ENCODE measurements at regions not wholly inside any gene's neighbourhood (a gene's known extent, or its start where the extent isn't known, plus 50 kb on each side); places are given as distances from the start of the nearest gene placed in this dataset.

GRCh38 chr21:22201669-22202068, 1203.5 kb downstream of the NCAM2 start:
- no peak for DNase-seq (ENCODE audit: low read depth)
- TF ChIP-seq, protein P1, sequence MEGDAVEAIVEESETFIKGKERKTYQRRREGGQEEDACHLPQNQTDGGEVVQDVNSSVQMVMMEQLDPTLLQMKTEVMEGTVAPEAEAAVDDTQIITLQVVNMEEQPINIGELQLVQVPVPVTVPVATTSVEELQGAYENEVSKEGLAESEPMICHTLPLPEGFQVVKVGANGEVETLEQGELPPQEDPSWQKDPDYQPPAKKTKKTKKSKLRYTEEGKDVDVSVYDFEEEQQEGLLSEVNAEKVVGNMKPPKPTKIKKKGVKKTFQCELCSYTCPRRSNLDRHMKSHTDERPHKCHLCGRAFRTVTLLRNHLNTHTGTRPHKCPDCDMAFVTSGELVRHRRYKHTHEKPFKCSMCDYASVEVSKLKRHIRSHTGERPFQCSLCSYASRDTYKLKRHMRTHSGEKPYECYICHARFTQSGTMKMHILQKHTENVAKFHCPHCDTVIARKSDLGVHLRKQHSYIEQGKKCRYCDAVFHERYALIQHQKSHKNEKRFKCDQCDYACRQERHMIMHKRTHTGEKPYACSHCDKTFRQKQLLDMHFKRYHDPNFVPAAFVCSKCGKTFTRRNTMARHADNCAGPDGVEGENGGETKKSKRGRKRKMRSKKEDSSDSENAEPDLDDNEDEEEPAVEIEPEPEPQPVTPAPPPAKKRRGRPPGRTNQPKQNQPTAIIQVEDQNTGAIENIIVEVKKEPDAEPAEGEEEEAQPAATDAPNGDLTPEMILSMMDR (conservative IDR thresholded peaks at IDR 0.05; ENCODE audit: low read depth, low read length): no peak
- H3K4me3 ChIP-seq (ENCODE audit: low read depth, low read length): no peak overlapping the region

DNA sequence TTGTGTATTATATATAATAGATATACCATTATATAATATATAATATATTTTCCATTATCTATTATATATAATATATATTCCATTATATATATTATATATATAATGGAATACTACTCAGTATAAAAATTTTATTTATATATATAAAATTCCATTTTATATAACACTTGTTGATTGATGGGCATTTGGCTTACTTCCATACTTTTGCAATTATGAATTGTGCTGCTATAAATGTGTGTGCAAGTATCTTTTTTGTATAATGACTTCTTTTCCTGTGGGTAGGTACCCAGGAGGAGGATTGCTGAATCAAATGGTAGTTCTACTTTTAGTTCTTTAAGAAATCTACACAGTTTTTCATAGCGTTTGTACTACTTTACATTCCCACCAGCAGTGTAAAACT, 1211.1 kb downstream of the NCAM2 start:
- H3K4me3 ChIP-seq (ENCODE audit: low read depth, low read length): no peak overlapping the region
- TF ChIP-seq, protein P1 (conservative IDR thresholded peaks at IDR 0.05; ENCODE audit: low read depth, low read length): no peak
- no peak for DNase-seq (ENCODE audit: low read depth)

DNA sequence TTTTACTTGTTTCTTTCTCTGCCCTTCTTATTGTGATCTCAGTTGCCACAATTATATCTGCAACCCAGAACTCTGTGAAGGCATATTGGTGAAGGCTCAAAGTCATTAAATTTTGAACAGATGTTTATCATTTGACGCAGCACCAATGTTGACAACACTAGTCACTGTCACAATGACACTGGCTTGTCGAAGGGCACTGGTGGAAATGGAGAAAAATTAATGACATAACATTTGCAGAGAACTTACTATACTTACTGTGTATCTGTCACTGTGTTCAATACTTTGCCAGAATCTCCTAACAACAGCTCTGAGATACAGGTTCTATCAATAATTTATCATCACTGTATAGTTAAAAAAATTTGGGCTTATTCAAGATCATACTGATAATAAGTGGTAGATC, 1213.7 kb downstream of the NCAM2 start:
- H3K4me3 ChIP-seq (ENCODE audit: low read depth, low read length): no peak overlapping the region
- TF ChIP-seq, protein P1 (conservative IDR thresholded peaks at IDR 0.05; ENCODE audit: low read depth, low read length): no peak
- DNase-seq (ENCODE audit: low read depth): no peak

- DNase-seq (ENCODE audit: low read depth): peak; percentile 2
- H3K4me3 ChIP-seq (ENCODE audit: low read depth, low read length): no peak overlapping the region
- TF ChIP-seq, protein P1 (conservative IDR thresholded peaks at IDR 0.05; ENCODE audit: low read depth, low read length): no peak
These were observed 1225.2 kb downstream of the NCAM2 start for GRCh38 chr21:22223385-22223784.

DNA sequence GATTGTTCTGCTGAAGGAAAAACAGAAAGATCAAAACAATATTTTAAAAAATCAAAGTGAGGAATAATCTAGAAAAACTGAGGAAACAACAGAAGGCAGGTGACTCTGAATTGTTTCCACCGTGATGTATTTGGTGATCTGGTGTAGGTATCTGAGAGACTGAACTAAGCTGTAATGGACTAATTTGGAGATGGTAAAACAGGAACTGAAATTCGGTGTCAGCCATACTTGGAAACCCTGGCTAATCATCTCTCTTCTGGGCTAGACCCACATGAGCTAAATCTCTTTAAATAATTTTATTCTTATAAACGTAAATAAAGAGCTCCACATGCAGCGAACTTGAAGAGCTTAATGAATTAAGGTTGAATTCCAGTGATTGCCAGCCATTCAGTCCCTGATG, 1226.1 kb downstream of the NCAM2 start:
- H3K4me3 ChIP-seq (ENCODE audit: low read depth, low read length): no peak overlapping the region
- DNase-seq (ENCODE audit: low read depth): no peak
- TF ChIP-seq, protein P1 (conservative IDR thresholded peaks at IDR 0.05; ENCODE audit: low read depth, low read length): no peak

GRCh38 chr21:22225299-22225698, 1227.1 kb downstream of the NCAM2 start:
- TF ChIP-seq, protein P1 (conservative IDR thresholded peaks at IDR 0.05; ENCODE audit: low read depth, low read length): no peak
- no peak overlapping the region for H3K4me3 ChIP-seq (ENCODE audit: low read depth, low read length)
- DNase-seq (ENCODE audit: low read depth): no peak

DNA sequence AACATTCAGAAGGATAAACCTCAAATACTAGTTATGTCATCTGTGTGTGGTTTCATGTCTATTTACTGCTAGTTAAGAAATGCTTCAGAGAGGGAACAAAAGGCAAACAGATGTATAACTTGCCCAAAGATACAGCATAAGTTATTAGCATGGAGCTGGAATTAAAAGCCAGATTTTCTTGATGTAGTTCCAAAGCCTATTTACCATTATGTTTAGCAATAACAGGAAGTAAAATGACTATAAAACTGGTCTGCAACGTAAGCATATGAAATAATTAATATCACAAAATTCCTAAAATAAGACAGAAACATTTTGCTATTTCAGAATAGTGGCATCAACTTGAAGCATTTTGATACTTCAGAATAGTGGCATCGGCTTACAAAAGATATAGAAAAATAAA, 1232.8 kb downstream of the NCAM2 start:
- H3K4me3 ChIP-seq (ENCODE audit: low read depth, low read length): no peak overlapping the region
- TF ChIP-seq, protein P1 (conservative IDR thresholded peaks at IDR 0.05; ENCODE audit: low read depth, low read length): no peak
- DNase-seq (ENCODE audit: low read depth): no peak
